ENCODE measurements at regions not wholly inside any gene's neighbourhood (a gene's known extent, or its start where the extent isn't known, plus 50 kb on each side); places are given as distances from the start of the nearest gene placed in this dataset.

DNA sequence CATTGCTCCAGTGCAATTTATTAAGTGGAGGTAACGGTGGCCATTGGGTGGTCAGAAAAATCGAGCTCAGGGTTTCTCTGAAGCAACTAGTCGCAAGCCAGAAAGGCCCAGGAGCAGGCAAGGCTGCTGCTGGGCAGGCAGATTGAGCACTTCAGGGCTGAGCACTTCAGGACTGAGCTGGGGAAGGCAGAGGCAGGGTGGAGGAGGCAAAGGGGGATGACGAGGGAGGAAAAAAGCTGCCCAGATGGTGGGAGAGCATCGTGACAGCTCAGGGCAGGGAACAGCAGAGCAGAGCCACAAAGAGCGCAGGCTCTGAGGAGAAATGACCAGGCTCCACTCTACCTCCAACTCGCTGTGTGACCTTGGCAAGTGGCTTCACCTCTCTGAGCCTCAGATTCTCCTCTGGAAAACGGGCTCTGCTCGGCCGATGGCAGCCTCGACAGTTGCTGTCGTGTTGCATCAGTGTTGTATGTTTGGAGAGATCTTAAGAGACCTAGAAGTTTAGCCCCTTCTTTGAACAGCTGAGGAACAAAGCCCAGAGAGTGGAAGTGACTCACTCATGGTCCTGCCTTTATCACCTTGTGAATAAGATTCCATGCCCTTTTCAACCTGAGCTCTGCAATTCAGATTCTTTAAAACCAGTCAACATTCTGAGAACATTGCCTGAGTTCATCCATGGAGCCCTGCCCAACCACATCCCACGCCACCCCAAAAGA, 141.4 kb downstream of the SYF2 start:
- ATAC-seq (no peak), DNase-seq (no peak)
- TF ChIP-seq CTCF (IDR thresholded peaks at IDR 0.05 in 4 of 5, conservative IDR thresholded peaks at IDR 0.05 in 1 of 5) = no peak
- no peak for TF ChIP-seq POLR2A (IDR thresholded peaks at IDR 0.05)
- Histone ChIP-seq H3K4me3 (no peak overlapping the region), H3K9me3 (no peaks in the 10 kb centered on the region), H3K27me3 (peaks cover 0 to under 1% (median 0%) of the 10 kb centered on the region in 3 donors), H3K4me1 (no peaks in the 10 kb centered on the region), H3K27ac (no peak overlapping the region), H3K36me3 (no peaks in the 10 kb centered on the region)
- intact Hi-C loops (cut with DNase I; ENCODE audit: low total_unique reads) = no loop called here
- in situ Hi-C loops (cut with MboI; ENCODE audit: low sequenced_read_pairs in 4 of 4) = no loop called here

DNA sequence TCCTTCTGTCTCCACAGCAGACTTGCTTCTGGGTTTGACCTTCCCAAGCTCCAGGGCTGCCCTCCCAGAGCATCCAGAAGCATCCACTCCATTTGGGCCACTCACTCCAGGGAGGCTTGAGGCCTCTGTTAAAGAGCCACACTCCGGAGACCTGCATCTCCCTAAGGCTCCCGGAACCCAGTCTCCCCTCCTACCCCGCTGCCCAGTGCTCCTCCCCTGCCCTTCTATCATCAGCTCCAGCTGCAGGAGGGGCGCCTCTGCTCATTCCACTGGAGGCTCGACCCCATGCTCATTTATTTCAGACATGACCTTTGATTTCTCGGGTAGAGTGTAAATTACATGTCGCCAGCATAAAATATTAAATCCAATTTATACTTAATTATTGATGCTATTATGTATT, 142.5 kb downstream of the SYF2 start:
- intact Hi-C loops (cut with DNase I; ENCODE audit: low total_unique reads) = no loop called here
- no peak overlapping the region for H3K27ac ChIP-seq
- DNase-seq (no peak), ATAC-seq (no peak)
- TF ChIP-seq POLR2A (IDR thresholded peaks at IDR 0.05) (no peak), CTCF (IDR thresholded peaks at IDR 0.05 in 4 of 5, conservative IDR thresholded peaks at IDR 0.05 in 1 of 5) (no peak)
- H3K27me3 ChIP-seq = no peaks in the 10 kb centered on the region
- no peaks in the 10 kb centered on the region for H3K36me3 ChIP-seq
- no peaks in the 10 kb centered on the region for H3K4me1 ChIP-seq
- no peak overlapping the region for H3K4me3 ChIP-seq
- no peaks in the 10 kb centered on the region for H3K9me3 ChIP-seq
- in situ Hi-C loops (cut with MboI; ENCODE audit: low sequenced_read_pairs in 4 of 4) = no loop called here

GRCh38 chr1:25088946-25089345, 143.4 kb downstream of the SYF2 start:
- TF ChIP-seq CTCF (IDR thresholded peaks at IDR 0.05 in 4 of 5, conservative IDR thresholded peaks at IDR 0.05 in 1 of 5) = no peak
- TF ChIP-seq POLR2A (IDR thresholded peaks at IDR 0.05) = no peak
- Histone ChIP-seq H3K4me1 (no peaks in the 10 kb centered on the region), H3K4me3 (no peak overlapping the region), H3K36me3 (no peaks in the 10 kb centered on the region), H3K27me3 (no peaks in the 10 kb centered on the region), H3K27ac (no peak overlapping the region), H3K9me3 (no peaks in the 10 kb centered on the region)
- DNase-seq = no peak
- in situ Hi-C loops (cut with MboI; ENCODE audit: low sequenced_read_pairs in 4 of 4) = no loop called here
- intact Hi-C loops (cut with DNase I; ENCODE audit: low total_unique reads) = no loop called here
- ATAC-seq = no peak

DNA sequence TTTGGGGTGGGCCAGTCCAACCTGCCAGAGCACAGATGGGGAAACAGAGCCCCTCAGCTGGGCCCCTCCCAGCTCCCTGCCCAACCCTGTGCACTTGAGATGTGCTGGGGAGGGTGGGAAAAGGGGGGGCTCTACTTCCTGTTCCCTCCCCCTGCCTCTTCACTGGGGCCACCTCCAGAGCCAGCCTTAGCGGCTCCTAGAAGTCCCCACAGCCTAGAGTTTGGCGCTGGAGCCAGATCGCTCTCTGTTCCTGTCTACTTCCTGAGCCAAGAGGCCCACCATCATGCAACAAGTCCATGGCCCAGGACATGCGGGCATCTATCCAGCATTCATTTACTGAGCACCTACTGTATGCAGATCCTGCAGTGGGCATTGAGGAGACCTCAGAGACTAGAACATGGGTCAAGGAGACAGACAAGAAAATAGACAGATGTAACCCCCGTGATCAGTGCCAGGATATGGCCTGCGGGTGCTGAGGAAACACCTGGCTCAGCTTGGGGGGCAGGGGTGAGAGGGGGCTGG, 144.1 kb downstream of the SYF2 start:
- ATAC-seq (no peak), DNase-seq (no peak)
- no peaks in the 10 kb centered on the region for H3K9me3 ChIP-seq
- no peaks in the 10 kb centered on the region for H3K36me3 ChIP-seq
- no peaks in the 10 kb centered on the region for H3K27me3 ChIP-seq
- no peak for TF ChIP-seq CTCF (IDR thresholded peaks at IDR 0.05 in 4 of 5, conservative IDR thresholded peaks at IDR 0.05 in 1 of 5)
- no peak for TF ChIP-seq POLR2A (IDR thresholded peaks at IDR 0.05)
- no peaks in the 10 kb centered on the region for H3K4me1 ChIP-seq
- no peak overlapping the region for H3K4me3 ChIP-seq
- intact Hi-C loops (cut with DNase I; ENCODE audit: low total_unique reads) (no loop called here), in situ Hi-C loops (cut with MboI; ENCODE audit: low sequenced_read_pairs in 4 of 4) (no loop called here)
- H3K27ac ChIP-seq = no peak overlapping the region
